ENCODE measurements at regions not wholly inside any gene's neighbourhood (a gene's known extent, or its start where the extent isn't known, plus 50 kb on each side); places are given as distances from the start of the nearest gene placed in this dataset.

DNA sequence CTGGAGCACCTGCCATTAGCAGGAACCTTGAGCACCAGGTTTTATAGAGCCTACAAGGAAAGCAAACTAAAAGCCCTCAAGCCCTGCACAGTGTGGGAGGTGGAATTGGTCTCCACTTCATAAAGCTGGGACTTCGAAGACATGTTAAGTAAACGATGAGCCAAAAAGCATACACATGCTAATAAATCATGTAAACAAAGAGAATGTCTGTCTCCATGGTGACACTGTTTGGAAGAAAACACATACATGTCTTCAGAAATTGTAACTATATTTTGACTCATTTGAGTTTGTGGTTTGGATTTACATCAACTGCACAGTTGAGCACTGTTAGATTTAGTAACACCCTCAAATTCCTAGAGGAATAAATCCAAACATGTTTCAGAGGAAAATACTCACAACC lies 978.5 kb upstream of the LRRTM1 start:
- Histone ChIP-seq H3K4me2 (ENCODE audit: control insufficient read depth, extremely low read depth, insufficient read depth, low read depth, low read length) (no peak overlapping the region), H3K79me2 (ENCODE audit: control insufficient read depth, insufficient read depth, low read length) (no peaks in the 10 kb centered on the region), H3K9me1 (ENCODE audit: control insufficient read depth, extremely low read depth, insufficient read depth, low read length) (no peaks in the 10 kb centered on the region), H3K36me3 (ENCODE audit: control insufficient read depth in 2 of 2, extremely low read depth in 1 of 2, insufficient read depth in 2 of 2, low read length in 2 of 2) (no peaks in the 10 kb centered on the region), H3K27me3 (ENCODE audit: control insufficient read depth, extremely low read depth, insufficient read depth, low read length) (no peaks in the 10 kb centered on the region), H3K4me3 (ENCODE audit: control insufficient read depth in 2 of 3, extremely low read depth in 1 of 3, insufficient read depth in 2 of 3, low read depth in 1 of 3, low read length in 3 of 3) (no peak overlapping the region), H4K20me1 (ENCODE audit: control insufficient read depth, extremely low read depth, insufficient read depth, low read length) (no peaks in the 10 kb centered on the region), H3K4me1 (ENCODE audit: control insufficient read depth, extremely low read depth, insufficient read depth, low read length) (no peaks in the 10 kb centered on the region), H3K27ac (ENCODE audit: control insufficient read depth, insufficient read depth, low read length) (no peak overlapping the region), H3K9ac (ENCODE audit: control insufficient read depth, extremely low read depth, insufficient read depth, low read length) (no peak overlapping the region), H2AFZ (ENCODE audit: control insufficient read depth, low read length) (no peak overlapping the region), H3K9me3 (ENCODE audit: control insufficient read depth, low read depth, low read length) (no peaks in the 10 kb centered on the region)
- TF ChIP-seq, protein P1, sequence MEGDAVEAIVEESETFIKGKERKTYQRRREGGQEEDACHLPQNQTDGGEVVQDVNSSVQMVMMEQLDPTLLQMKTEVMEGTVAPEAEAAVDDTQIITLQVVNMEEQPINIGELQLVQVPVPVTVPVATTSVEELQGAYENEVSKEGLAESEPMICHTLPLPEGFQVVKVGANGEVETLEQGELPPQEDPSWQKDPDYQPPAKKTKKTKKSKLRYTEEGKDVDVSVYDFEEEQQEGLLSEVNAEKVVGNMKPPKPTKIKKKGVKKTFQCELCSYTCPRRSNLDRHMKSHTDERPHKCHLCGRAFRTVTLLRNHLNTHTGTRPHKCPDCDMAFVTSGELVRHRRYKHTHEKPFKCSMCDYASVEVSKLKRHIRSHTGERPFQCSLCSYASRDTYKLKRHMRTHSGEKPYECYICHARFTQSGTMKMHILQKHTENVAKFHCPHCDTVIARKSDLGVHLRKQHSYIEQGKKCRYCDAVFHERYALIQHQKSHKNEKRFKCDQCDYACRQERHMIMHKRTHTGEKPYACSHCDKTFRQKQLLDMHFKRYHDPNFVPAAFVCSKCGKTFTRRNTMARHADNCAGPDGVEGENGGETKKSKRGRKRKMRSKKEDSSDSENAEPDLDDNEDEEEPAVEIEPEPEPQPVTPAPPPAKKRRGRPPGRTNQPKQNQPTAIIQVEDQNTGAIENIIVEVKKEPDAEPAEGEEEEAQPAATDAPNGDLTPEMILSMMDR (optimal IDR thresholded peaks at IDR 0.05 in 1 of 3, IDR thresholded peaks at IDR 0.05 in 1 of 3, conservative IDR thresholded peaks at IDR 0.05 in 1 of 3; ENCODE audit: extremely low read depth in 1 of 3, insufficient read depth in 2 of 3, low read length in 3 of 3), result no peak
- TF ChIP-seq EZH2 (IDR thresholded peaks at IDR 0.05; ENCODE audit: low read length), result no peak
- FAIRE-seq (no peak), DNase-seq (ENCODE audit: low read depth, low spot score) (no peak)
- dilution Hi-C loops (cut with MboI; ENCODE audit: extremely low pct_ligation_motif_present, low sequenced_read_pairs), result no loop called here

DNA sequence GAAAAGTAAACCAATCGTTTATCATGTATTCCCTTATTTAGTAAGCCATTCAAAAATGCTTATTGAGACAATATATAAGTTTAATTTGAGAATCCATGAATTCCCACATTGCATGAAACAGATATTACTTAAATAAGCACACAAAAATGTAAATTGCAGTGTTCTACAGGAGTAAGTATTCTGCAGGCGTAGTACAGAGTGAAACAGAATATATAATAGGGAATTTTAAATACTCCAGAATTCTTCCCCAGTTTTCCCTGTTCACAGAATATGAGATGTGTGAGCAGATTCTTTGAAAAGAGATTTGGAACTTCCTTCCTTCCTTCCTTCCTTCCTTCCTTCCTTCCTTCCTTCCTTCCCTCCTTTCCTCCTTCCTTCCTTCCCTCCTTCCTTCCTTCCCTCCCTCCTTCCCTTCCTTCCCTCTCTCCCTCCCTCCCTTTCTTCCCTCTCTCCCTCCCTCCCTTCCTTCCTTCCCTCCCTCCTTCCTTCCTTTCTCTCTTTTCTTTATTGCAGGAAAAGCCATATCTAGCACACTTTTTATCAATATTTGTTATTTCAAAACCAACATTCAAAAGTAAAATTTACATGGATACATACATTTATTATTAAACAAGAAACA lies 977.7 kb upstream of the LRRTM1 start:
- Histone ChIP-seq H3K4me2 (ENCODE audit: control insufficient read depth, extremely low read depth, insufficient read depth, low read depth, low read length) (no peak overlapping the region), H3K36me3 (ENCODE audit: control insufficient read depth in 2 of 2, extremely low read depth in 1 of 2, insufficient read depth in 2 of 2, low read length in 2 of 2) (no peaks in the 10 kb centered on the region), H2AFZ (ENCODE audit: control insufficient read depth, low read length) (no peak overlapping the region), H3K4me1 (ENCODE audit: control insufficient read depth, extremely low read depth, insufficient read depth, low read length) (no peaks in the 10 kb centered on the region), H3K4me3 (ENCODE audit: control insufficient read depth in 2 of 3, extremely low read depth in 1 of 3, insufficient read depth in 2 of 3, low read depth in 1 of 3, low read length in 3 of 3) (no peak overlapping the region), H3K27ac (ENCODE audit: control insufficient read depth, insufficient read depth, low read length) (no peak overlapping the region), H3K9ac (ENCODE audit: control insufficient read depth, extremely low read depth, insufficient read depth, low read length) (no peak overlapping the region), H4K20me1 (ENCODE audit: control insufficient read depth, extremely low read depth, insufficient read depth, low read length) (no peaks in the 10 kb centered on the region), H3K9me3 (ENCODE audit: control insufficient read depth, low read depth, low read length) (no peaks in the 10 kb centered on the region), H3K9me1 (ENCODE audit: control insufficient read depth, extremely low read depth, insufficient read depth, low read length) (no peaks in the 10 kb centered on the region), H3K27me3 (ENCODE audit: control insufficient read depth, extremely low read depth, insufficient read depth, low read length) (no peaks in the 10 kb centered on the region), H3K79me2 (ENCODE audit: control insufficient read depth, insufficient read depth, low read length) (no peaks in the 10 kb centered on the region)
- TF ChIP-seq, protein P1 (optimal IDR thresholded peaks at IDR 0.05 in 1 of 3, IDR thresholded peaks at IDR 0.05 in 1 of 3, conservative IDR thresholded peaks at IDR 0.05 in 1 of 3; ENCODE audit: extremely low read depth in 1 of 3, insufficient read depth in 2 of 3, low read length in 3 of 3), result no peak
- no peak for TF ChIP-seq EZH2 (IDR thresholded peaks at IDR 0.05; ENCODE audit: low read length)
- DNase-seq (ENCODE audit: low read depth, low spot score) (no peak), FAIRE-seq (no peak)
- dilution Hi-C loops (cut with MboI; ENCODE audit: extremely low pct_ligation_motif_present, low sequenced_read_pairs), result no loop called here
